GM19238 (cell line): ENCODE measurements at regions not wholly inside any gene's neighbourhood (a gene's known extent, or its start where the extent isn't known, plus 50 kb on each side); places are given as distances from the start of the nearest gene placed in this dataset.

Source experiments
- DNase-seq: peaks from one replicate; pipeline ENCODE4 v3.0.0; 2011; ENCODE audit warnings: low spot score; ENCODE audit not compliant: insufficient read length

DNA sequence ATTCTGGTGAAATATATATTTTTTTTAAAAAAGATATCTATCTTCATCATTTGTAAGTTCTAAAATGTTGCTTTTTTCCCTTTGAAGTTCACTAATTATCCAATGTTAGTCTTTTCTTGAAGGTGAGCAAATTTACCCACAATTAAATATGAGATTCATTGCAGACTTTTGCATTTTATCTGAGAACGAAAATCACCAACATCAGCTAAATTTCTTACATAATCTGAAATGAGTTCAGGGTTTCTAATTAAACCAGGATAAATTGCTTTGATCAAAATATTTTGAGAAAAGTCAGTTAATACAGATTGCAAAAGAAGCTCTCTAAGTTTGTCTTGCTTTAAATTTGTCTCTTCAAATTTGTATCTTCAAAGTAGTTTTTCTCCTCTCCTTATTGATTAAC lies 486.4 kb upstream of the FSTL5 start:
- no peak for DNase-seq

- no peak for DNase-seq
These were observed 481.6 kb upstream of the FSTL5 start for GRCh38 chr4:162645381-162645780.

GRCh38 chr4:162644346-162644745 lies 480.5 kb upstream of the FSTL5 start:
- DNase-seq: no peak

DNA sequence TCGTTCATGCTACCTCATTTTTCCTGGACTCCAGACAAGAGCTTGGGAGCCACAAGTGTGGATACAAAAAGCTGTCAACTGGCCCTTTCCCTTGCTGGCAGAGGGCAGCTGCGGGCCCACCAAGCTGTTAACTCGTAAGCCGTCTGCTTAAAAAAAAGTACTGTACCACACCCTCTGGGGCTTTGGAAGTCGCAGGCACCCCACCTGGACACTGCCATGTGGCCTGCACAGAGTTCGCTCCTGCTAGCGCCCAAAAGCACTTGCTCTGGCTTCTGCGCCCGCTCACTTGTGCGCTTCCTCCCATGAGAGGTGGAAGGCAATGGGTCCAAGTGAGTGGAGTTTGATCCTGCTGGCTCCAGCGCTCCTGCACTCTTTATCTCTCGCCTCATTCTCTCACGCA lies 476.4 kb upstream of the FSTL5 start:
- no peak for DNase-seq

GRCh38 chr4:162634390-162634789 lies 470.6 kb upstream of the FSTL5 start:
- DNase-seq: no peak

DNA sequence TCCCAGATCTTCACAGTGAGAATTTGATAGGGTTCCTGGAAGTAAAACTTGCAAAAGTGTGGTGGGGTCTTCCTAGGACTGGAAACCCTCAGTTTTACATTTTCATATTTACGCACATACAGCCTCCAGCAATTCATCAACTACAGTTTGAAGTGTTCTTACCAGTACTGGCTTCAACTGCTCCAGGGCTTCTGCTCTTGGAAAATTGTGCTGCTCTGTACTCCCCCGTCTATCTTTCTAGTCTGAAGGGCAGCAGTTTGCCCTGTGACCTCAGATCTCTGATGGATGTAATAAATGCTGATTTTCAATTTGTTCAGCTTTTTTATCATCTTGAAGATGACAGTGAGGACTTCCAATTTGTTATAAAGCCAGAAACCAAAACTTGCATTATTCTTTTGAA lies 458.9 kb upstream of the FSTL5 start:
- DNase-seq: no peak

GRCh38 chr4:162610116-162610515 lies 446.3 kb upstream of the FSTL5 start:
- DNase-seq: no peak

GRCh38 chr4:162586266-162586665 lies 422.5 kb upstream of the FSTL5 start:
- DNase-seq: no peak

GRCh38 chr4:162582180-162582579 lies 418.4 kb upstream of the FSTL5 start:
- DNase-seq: no peak

DNA sequence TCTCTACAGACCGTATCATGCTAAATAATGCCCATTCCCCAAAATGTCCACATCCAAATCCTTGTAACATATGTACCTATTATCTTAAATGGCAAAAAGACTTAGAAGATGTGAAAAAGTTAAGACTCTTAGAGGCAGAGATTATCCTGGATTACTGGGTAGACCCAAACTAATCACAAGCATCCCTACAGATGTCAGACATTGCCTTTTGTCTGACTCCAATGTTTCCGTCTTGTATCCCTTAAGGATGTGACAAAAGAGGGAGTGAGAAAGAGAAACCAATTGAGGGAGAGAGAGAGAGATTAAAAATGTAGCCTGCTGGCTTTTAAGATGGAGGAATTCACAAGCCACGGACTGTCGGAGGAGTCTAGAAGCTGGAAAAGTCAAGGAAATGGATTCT lies 401.9 kb upstream of the FSTL5 start:
- DNase-seq: no peak

DNA sequence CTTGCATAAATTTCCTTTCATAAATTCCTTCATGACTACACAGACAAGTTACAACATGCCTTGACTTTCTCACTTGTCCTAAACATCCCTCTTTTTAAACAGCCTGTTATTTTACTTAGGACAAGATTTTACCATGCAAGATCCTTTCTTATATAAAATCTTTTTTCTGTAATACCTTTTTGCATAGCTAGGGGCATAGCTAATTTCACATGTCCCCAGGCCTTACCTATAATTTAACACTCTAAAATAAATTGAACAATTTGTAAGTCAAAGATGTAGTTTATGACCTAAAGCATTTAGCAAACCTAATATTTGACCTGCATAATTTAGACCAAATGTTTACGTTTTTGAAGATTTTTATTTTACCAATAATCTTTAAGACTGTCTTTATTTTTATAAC lies 396.3 kb upstream of the FSTL5 start:
- no peak for DNase-seq

DNA sequence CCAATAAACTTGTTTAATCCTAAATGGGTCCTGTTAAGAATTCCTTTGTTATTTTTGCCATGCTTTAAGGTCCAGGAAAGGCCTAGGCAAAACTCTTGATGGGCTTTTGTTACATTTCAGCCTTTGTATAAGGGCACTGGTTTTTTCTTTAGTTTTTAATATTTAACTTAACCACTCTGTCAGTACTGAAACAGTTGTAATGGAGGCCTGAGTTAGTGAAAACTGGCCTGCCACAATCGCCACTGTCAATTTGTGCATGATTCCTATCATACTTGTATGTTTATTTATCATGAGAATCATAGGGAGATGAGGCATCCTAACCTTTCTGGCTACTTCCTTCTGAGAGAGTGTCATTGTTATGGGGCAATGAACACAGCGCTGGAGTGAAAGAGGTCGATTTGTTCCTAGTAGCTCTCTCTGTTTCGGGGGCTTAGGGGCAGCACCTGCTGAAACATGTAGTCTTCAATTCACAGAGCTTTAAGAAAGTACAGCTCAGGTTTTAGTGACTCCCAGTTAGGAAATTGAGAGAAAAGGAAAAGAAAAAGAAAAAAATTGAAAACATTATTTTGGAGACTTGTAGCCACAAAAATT lies 393.8 kb upstream of the FSTL5 start:
- DNase-seq: no peak

GRCh38 chr4:162535121-162535520 lies 371.3 kb upstream of the FSTL5 start:
- DNase-seq: no peak

DNA sequence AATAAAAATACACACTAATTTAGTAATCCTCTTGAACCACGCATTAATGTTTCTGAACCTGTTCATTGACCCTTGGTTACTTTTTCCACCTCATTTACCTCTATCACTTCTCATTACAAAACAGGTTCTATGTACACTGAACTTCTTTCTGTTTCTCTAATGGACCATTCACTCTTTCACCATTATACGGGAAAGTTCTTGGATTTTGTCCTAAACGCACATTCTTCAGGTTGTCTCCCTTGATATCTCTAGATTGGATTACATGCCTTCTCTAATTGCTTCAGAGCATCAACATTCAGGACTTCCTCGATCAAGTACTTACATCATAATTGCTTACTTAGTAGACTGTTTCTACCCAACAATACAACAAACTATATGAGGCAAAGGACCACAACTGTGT lies 359.4 kb upstream of the FSTL5 start:
- DNase-seq: no peak

DNA sequence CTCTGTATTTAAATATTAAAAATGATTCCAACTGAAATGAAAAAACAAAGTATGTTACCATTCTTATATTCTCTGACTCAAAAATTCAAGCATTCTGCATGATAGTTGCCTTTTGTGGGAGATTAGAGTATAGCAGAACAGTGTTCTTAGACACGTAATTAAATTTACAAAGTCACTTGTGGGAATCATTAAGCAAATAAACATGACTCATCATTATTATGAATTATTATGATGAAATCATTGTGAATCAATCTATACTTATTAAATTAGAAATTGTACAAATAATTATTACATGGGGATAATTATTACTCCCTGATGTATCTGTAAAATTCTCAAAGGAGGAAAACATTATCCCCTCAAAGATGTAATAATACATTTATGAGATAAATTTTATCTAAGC lies 358.9 kb upstream of the FSTL5 start:
- no peak for DNase-seq

DNA sequence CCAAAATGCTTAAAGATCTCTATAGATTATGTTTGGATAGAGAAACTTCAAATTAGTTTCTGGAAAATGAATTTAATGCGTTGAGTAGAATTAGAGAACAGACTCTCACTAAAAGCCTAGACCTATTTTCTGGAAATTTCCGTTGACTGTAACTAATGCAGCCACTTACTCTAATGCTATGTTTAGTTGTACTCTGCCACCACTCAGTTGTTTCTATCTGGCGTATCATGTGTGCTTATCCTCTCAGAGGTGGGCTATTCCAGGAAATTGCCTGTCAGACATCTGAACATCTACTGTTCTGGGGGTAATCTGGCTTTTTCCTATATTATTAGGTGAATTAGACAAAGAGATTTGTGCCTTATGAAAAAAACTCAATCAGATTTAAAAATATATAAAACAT lies 347.1 kb upstream of the FSTL5 start:
- no peak for DNase-seq

GRCh38 chr4:162510115-162510514 lies 346.3 kb upstream of the FSTL5 start:
- DNase-seq: no peak

DNA sequence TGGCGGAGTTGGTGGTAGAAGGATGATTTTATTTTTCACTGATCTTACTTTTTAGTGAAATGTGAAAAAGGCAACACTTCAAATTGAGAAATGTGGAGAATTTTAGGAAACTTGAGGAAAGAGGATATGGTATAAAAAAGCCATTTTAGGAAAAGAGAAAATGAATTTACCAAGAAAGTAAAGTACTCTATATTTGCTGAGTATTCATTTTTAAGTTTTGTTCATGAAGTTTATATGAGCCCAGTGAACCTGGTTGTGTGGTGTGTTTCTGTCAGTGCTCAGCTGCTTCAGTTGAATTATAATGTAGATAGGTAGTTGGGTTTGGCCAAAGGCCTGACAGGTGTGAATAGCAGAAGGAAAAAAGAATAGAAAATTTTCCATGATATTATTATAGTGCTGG lies 345.5 kb upstream of the FSTL5 start:
- DNase-seq: no peak

DNA sequence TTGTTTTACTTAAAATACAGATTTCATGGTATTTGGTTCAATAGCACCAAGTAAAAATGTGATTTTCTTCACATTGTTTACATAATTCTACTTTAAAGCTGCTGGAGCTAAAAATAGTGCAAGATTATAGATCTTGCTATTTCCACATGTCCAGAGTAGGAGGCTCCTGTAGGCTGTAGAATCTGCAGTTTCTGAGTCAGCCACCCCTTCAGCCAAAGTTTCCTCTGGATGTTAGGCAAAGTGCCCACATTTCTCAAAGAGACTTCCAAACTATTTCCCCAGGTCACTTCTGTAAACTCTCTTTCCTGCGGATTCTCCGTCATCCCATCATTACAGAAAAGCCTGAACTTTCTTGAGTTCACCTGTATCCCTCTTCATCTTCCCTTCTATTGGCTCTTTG lies 342.5 kb upstream of the FSTL5 start:
- no peak for DNase-seq

- DNase-seq: no peak
These were observed 340.1 kb upstream of the FSTL5 start for GRCh38 chr4:162503868-162504267.

DNA sequence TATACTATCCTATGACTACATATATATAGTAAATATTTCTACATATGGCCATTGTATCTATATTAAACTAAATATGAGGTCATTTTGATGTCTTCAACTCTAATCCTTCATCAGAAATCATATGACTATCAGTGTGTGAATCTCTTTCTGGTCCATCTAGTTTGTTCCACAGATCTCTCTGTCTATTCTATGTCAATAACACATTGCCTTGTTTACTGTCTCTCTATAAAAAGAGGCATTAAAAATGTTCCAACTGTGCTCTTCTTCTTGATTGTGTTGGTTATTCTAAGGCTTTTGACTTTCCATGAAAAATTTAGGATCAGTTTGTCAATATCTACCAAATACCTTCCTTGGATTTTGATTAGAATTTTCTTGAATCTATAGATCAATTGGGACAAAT lies 338.3 kb upstream of the FSTL5 start:
- no peak for DNase-seq

GRCh38 chr4:162499478-162499877 lies 335.7 kb upstream of the FSTL5 start:
- no peak for DNase-seq

DNA sequence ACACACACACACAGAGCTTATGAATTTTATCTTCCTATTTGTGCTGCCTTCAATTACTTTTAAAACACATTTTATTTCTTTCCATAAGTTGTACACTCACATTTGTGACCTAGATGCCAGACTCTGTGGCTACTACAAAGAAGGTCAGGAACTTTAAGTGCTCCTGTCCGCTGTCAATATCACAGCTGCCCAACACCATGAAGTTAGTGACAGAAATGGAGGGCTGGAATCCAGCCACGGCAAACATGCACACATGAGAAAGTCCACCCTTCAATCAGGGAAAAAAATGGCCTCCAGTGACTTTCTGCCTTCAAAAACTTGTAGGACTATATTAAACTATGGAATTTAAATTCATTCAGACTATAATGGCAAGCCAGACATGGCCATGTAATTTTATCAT lies 334.4 kb upstream of the FSTL5 start:
- DNase-seq: no peak

DNA sequence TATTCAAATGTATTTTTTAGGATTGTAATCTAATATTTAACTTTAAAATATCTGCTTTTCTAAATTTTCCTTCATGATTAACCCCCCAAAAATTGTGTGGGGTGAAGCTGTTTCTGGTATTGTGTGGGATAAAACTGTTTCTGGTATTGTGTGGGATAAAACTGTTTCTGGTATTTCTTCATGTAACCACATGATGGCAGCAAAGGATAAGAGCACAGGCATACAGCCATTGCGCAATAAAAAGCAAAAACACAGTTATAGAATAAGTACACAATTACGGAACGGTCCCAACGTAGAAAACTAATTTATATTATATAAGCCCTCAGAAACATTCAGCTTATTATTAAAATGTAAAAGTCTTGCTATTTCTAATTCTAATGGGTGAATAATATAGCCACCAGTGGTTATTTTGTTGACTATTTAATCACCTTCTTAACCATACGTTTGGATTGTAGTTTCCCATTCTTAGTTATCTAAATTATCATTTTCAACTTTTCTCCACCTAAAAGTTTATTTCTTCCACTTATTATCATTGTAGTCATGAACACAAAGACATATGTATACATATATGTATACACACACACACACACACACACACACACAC lies 333.9 kb upstream of the FSTL5 start:
- DNase-seq: no peak
